Adrenal gland (tissue), 5 donors: ENCODE measurements at regions not wholly inside any gene's neighbourhood (a gene's known extent, or its start where the extent isn't known, plus 50 kb on each side); places are given as distances from the start of the nearest gene placed in this dataset.

Source experiments
- CTCF ChIP-seq, 6 experiments: fragments of 450-650 bp in 4 of 6; fragments of 200-600 bp in 2 of 6; sonication (generic) in 1 of 6; IDR thresholded peaks; 1 replicate in 5 of 6; 2 replicates in 1 of 6; pipeline versions ENCODE4 v1.5.1 to v1.8.0; 2016 to 2021; ENCODE audit warnings: antibody characterized with exemption in 6 of 6, mild to moderate bottlenecking in 2 of 6, moderate library complexity in 1 of 6
- POLR2A ChIP-seq, 2 donors: fragments of 450-650 bp; IDR thresholded peaks; one replicate each; pipeline ENCODE4 v1.6.1; 2017; ENCODE audit warnings: antibody characterized with exemption in 2 of 2, mild to moderate bottlenecking in 2 of 2, moderate library complexity in 1 of 2
- donor health status: DM: no; HTN: no; CAD: no.

- TF ChIP-seq CTCF (IDR thresholded peaks at IDR 0.05) (no peak), POLR2A (IDR thresholded peaks at IDR 0.05) (no peak)
These were observed 321.0 kb upstream of the TGFBR2 start for GRCh38 chr3:30285188-30286006.
